BLaER1 (cell line): ENCODE measurements at regions not wholly inside any gene's neighbourhood (a gene's known extent, or its start where the extent isn't known, plus 50 kb on each side); places are given as distances from the start of the nearest gene placed in this dataset.

Experiments used
- H3K27ac ChIP-seq: shearing (Covaris generic); formaldehyde crosslinking; 2 replicates; pipeline ENCODE4 v1.8.1; 2022
- H3K27me3 ChIP-seq: shearing (Covaris generic); formaldehyde crosslinking; 2 replicates; pipeline ENCODE4 v1.8.1; 2022
- H3K36me3 ChIP-seq: shearing (Covaris generic); formaldehyde crosslinking; 2 replicates; pipeline ENCODE4 v1.8.1; 2022
- H3K4me1 ChIP-seq: shearing (Covaris generic); formaldehyde crosslinking; 2 replicates; pipeline ENCODE4 v1.8.1; 2022
- H3K4me2 ChIP-seq: shearing (Covaris generic); formaldehyde crosslinking; 2 replicates; pipeline ENCODE4 v1.8.1; 2022
- H3K4me3 ChIP-seq: shearing (Covaris generic); formaldehyde crosslinking; 2 replicates; pipeline ENCODE4 v1.8.1; 2022
- H3K9ac ChIP-seq: shearing (Covaris generic); formaldehyde crosslinking; 2 replicates; pipeline ENCODE4 v1.8.1; 2022
- H3K9me3 ChIP-seq: shearing (Covaris generic); formaldehyde crosslinking; 2 replicates; pipeline ENCODE4 v1.8.1; 2022
- H4K20me1 ChIP-seq: shearing (Covaris generic); formaldehyde crosslinking; 2 replicates; pipeline ENCODE4 v1.8.1; 2022
- Cebpa-rat ChIP-seq: shearing (Covaris generic); IDR thresholded peaks from 2 replicates; pipeline ENCODE4 v1.8.1; 2022

- H3K4me3 ChIP-seq = no peak overlapping the region
- no peaks in the 10 kb centered on the region for H3K4me1 ChIP-seq
- no peak overlapping the region for H3K27ac ChIP-seq
- H3K27me3 ChIP-seq = no peaks in the 10 kb centered on the region
- no peak overlapping the region for H3K4me2 ChIP-seq
- H3K36me3 ChIP-seq = no peaks in the 10 kb centered on the region
- no peaks in the 10 kb centered on the region for H4K20me1 ChIP-seq
- H3K9ac ChIP-seq = no peak overlapping the region
- no peak for TF ChIP-seq Cebpa-rat
- H3K9me3 ChIP-seq = no peaks in the 10 kb centered on the region
Measured at GRCh38 chr13:108360139-108360538, 90.6 kb downstream of the TNFSF13B start.

GRCh38 chr13:108361769-108362168 lies 92.3 kb downstream of the TNFSF13B start:
- Histone ChIP-seq H3K4me3 (no peak overlapping the region), H3K9ac (no peak overlapping the region), H3K36me3 (no peaks in the 10 kb centered on the region), H3K9me3 (no peaks in the 10 kb centered on the region), H3K27me3 (no peaks in the 10 kb centered on the region), H4K20me1 (no peaks in the 10 kb centered on the region), H3K4me2 (no peak overlapping the region), H3K4me1 (no peaks in the 10 kb centered on the region), H3K27ac (no peak overlapping the region)
- no peak for TF ChIP-seq Cebpa-rat

GRCh38 chr13:108363666-108364065 lies 94.1 kb downstream of the TNFSF13B start:
- TF ChIP-seq Cebpa-rat = no peak
- no peaks in the 10 kb centered on the region for H3K36me3 ChIP-seq
- H3K4me1 ChIP-seq = no peaks in the 10 kb centered on the region
- no peaks in the 10 kb centered on the region for H3K9me3 ChIP-seq
- H3K27me3 ChIP-seq = no peaks in the 10 kb centered on the region
- no peaks in the 10 kb centered on the region for H4K20me1 ChIP-seq
- H3K27ac ChIP-seq = no peak overlapping the region
- no peak overlapping the region for H3K4me2 ChIP-seq
- H3K4me3 ChIP-seq = no peak overlapping the region
- H3K9ac ChIP-seq = no peak overlapping the region

GRCh38 chr13:108365255-108365654 lies 95.7 kb downstream of the TNFSF13B start:
- Histone ChIP-seq H3K4me3 (no peak overlapping the region), H3K9ac (no peak overlapping the region), H3K4me2 (no peak overlapping the region), H3K9me3 (no peaks in the 10 kb centered on the region), H4K20me1 (no peaks in the 10 kb centered on the region), H3K27me3 (no peaks in the 10 kb centered on the region), H3K4me1 (no peaks in the 10 kb centered on the region), H3K36me3 (no peaks in the 10 kb centered on the region), H3K27ac (no peak overlapping the region)
- no peak for TF ChIP-seq Cebpa-rat

- Histone ChIP-seq H3K36me3 (no peaks in the 10 kb centered on the region), H4K20me1 (no peaks in the 10 kb centered on the region), H3K9ac (no peak overlapping the region), H3K9me3 (no peaks in the 10 kb centered on the region), H3K4me2 (no peak overlapping the region), H3K27me3 (no peaks in the 10 kb centered on the region), H3K27ac (no peak overlapping the region), H3K4me3 (no peak overlapping the region), H3K4me1 (no peaks in the 10 kb centered on the region)
- no peak for TF ChIP-seq Cebpa-rat
Measured at GRCh38 chr13:108368250-108368905, 98.9 kb downstream of the TNFSF13B start.

- Histone ChIP-seq H3K9me3 (no peaks in the 10 kb centered on the region), H3K4me3 (no peak overlapping the region), H3K9ac (no peak overlapping the region), H3K4me2 (no peak overlapping the region), H3K27me3 (no peaks in the 10 kb centered on the region), H4K20me1 (no peaks in the 10 kb centered on the region), H3K36me3 (no peaks in the 10 kb centered on the region), H3K27ac (no peak overlapping the region), H3K4me1 (no peaks in the 10 kb centered on the region)
- TF ChIP-seq Cebpa-rat = no peak
Measured at GRCh38 chr13:108369412-108369811, 99.9 kb downstream of the TNFSF13B start.

GRCh38 chr13:108375034-108375433 lies 105.5 kb downstream of the TNFSF13B start:
- Histone ChIP-seq H4K20me1 (no peaks in the 10 kb centered on the region), H3K36me3 (no peaks in the 10 kb centered on the region), H3K4me2 (no peak overlapping the region), H3K9me3 (no peaks in the 10 kb centered on the region), H3K27ac (no peak overlapping the region), H3K27me3 (no peaks in the 10 kb centered on the region), H3K9ac (no peak overlapping the region), H3K4me3 (no peak overlapping the region), H3K4me1 (no peaks in the 10 kb centered on the region)
- TF ChIP-seq Cebpa-rat = no peak

- H3K36me3 ChIP-seq = no peaks in the 10 kb centered on the region
- H3K4me2 ChIP-seq = no peak overlapping the region
- no peaks in the 10 kb centered on the region for H3K4me1 ChIP-seq
- no peak overlapping the region for H3K4me3 ChIP-seq
- no peak overlapping the region for H3K27ac ChIP-seq
- no peak for TF ChIP-seq Cebpa-rat
- H3K9ac ChIP-seq = no peak overlapping the region
- no peaks in the 10 kb centered on the region for H3K27me3 ChIP-seq
- H4K20me1 ChIP-seq = no peaks in the 10 kb centered on the region
- H3K9me3 ChIP-seq = no peaks in the 10 kb centered on the region
Measured at GRCh38 chr13:108375772-108376171, 106.3 kb downstream of the TNFSF13B start.

GRCh38 chr13:108376308-108376707 lies 106.8 kb downstream of the TNFSF13B start:
- Histone ChIP-seq H3K4me2 (no peak overlapping the region), H3K27ac (no peak overlapping the region), H4K20me1 (no peaks in the 10 kb centered on the region), H3K4me1 (no peaks in the 10 kb centered on the region), H3K4me3 (no peak overlapping the region), H3K9me3 (no peaks in the 10 kb centered on the region), H3K9ac (no peak overlapping the region), H3K27me3 (no peaks in the 10 kb centered on the region), H3K36me3 (no peaks in the 10 kb centered on the region)
- TF ChIP-seq Cebpa-rat = no peak

- no peak overlapping the region for H3K4me2 ChIP-seq
- no peaks in the 10 kb centered on the region for H4K20me1 ChIP-seq
- no peaks in the 10 kb centered on the region for H3K27me3 ChIP-seq
- TF ChIP-seq Cebpa-rat = no peak
- no peak overlapping the region for H3K4me3 ChIP-seq
- no peaks in the 10 kb centered on the region for H3K4me1 ChIP-seq
- H3K27ac ChIP-seq = no peak overlapping the region
- H3K9ac ChIP-seq = no peak overlapping the region
- no peaks in the 10 kb centered on the region for H3K36me3 ChIP-seq
- H3K9me3 ChIP-seq = no peaks in the 10 kb centered on the region
Measured at GRCh38 chr13:108377646-108378206, 108.2 kb downstream of the TNFSF13B start.

GRCh38 chr13:108383667-108384066 lies 114.1 kb downstream of the TNFSF13B start:
- Histone ChIP-seq H3K4me3 (no peak overlapping the region), H3K9me3 (no peaks in the 10 kb centered on the region), H3K9ac (no peak overlapping the region), H3K36me3 (no peaks in the 10 kb centered on the region), H3K4me2 (no peak overlapping the region), H3K27me3 (no peaks in the 10 kb centered on the region), H3K27ac (no peak overlapping the region), H3K4me1 (no peaks in the 10 kb centered on the region), H4K20me1 (no peaks in the 10 kb centered on the region)
- no peak for TF ChIP-seq Cebpa-rat
